Cardiac muscle cell (in vitro differentiated cells and primary cell): ENCODE measurements at regions not wholly inside any gene's neighbourhood (a gene's known extent, or its start where the extent isn't known, plus 50 kb on each side); places are given as distances from the start of the nearest gene placed in this dataset.

Experiments used
- DNase-seq, 2 donors: peaks; one replicate each; pipeline versions ENCODE4 v3.0.0 to v3.0.0-alpha.2; 2010 to 2017; ENCODE audit warnings: low read depth in 1 of 2, low spot score in 1 of 2
- H3K27ac ChIP-seq: fragments of 200-600 bp; sonication (generic); 2 replicates; pipeline ENCODE4 v1.5.1; 2016
- H3K27me3 ChIP-seq: fragments of 200-600 bp; sonication (generic); 2 replicates; pipeline ENCODE4 v1.6.0; 2016; ENCODE audit warnings: control low read depth
- H3K36me3 ChIP-seq: fragments of 200-600 bp; sonication (generic); 2 replicates; pipeline ENCODE4 v1.5.1; 2016; ENCODE audit warnings: control low read depth
- H3K4me1 ChIP-seq: fragments of 200-600 bp; sonication (generic); 2 replicates; pipeline ENCODE4 v1.8.1; 2017; ENCODE audit warnings: low read depth, mild to moderate bottlenecking, mixed run types
- H3K4me3 ChIP-seq: fragments of 200-600 bp; sonication (generic); 2 replicates; pipeline ENCODE4 v1.5.1; 2016; ENCODE audit warnings: mild to moderate bottlenecking
- H3K9me3 ChIP-seq: fragments of 200-600 bp; sonication (generic); 2 replicates; pipeline ENCODE4 v1.5.1; 2017; ENCODE audit warnings: low read depth, mild to moderate bottlenecking, control low read depth
- CTCF ChIP-seq: IDR thresholded peaks from 2 replicates; pipeline ENCODE4 v1.5.1; 2012; ENCODE audit warnings: low read depth, mild to moderate bottlenecking, low read length

DNA sequence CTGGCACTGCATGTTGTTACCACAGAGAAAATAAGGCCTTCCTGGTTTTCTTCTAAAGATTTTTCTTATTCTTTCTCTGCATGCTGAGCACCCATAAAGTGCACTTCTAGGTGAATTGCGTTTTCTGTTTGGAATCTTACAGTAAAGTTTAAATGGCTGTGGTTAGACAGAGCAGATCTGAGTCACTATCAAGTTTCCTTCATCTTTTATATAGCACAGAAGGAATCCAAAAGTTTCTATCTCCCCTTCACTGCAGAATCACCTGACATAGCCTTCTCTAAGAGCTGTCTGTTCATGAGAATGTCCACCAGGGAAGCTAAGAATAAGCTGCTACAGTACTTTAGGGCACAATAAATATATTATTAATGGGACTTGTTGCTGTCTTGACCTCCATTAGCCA, 455.5 kb upstream of the FAM241A start:
- no peaks in the 10 kb centered on the region for H3K36me3 ChIP-seq
- H3K4me3 ChIP-seq = no peak overlapping the region
- no peak overlapping the region for H3K27ac ChIP-seq
- no peak for TF ChIP-seq CTCF
- no peaks in the 10 kb centered on the region for H3K9me3 ChIP-seq
- peaks cover 3% of the 10 kb centered on the region for H3K4me1 ChIP-seq
- no peaks in the 10 kb centered on the region for H3K27me3 ChIP-seq
- no peak for DNase-seq

- TF ChIP-seq CTCF = no peak
- Histone ChIP-seq H3K36me3 (no peaks in the 10 kb centered on the region), H3K4me3 (no peak overlapping the region), H3K27ac (no peak overlapping the region), H3K9me3 (no peaks in the 10 kb centered on the region), H3K27me3 (no peaks in the 10 kb centered on the region), H3K4me1 (peaks cover 3% of the 10 kb centered on the region)
- peak in 1 of 2 donors; percentile 9 for DNase-seq
These were observed 451.5 kb upstream of the FAM241A start for GRCh38 chr4:111693758-111694157.

DNA sequence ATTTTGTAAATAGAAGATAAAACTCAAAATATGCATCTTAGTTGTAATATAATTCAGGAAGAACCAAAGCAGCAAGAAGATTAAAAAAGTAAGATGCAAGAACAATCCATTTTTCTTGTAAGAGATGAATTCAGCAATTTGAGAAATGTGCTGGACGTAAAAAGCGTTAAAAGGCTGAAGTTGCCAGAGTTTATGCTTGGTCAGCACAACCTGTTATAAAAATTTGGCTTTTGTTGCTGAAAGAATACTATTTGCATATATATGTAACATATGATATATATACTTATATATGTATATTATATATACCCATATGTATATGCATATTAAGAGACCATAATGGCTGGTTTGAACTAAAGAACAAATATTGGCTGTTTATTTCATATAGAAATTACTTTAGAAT, 449.6 kb upstream of the FAM241A start:
- H3K36me3 ChIP-seq = no peaks in the 10 kb centered on the region
- H3K4me3 ChIP-seq = no peak overlapping the region
- no peaks in the 10 kb centered on the region for H3K27me3 ChIP-seq
- TF ChIP-seq CTCF = no peak
- H3K4me1 ChIP-seq = peaks cover 3% of the 10 kb centered on the region
- DNase-seq = no peak
- H3K9me3 ChIP-seq = no peaks in the 10 kb centered on the region
- H3K27ac ChIP-seq = no peak overlapping the region

GRCh38 chr4:111696505-111696904, 448.7 kb upstream of the FAM241A start:
- Histone ChIP-seq H3K4me3 (no peak overlapping the region), H3K27ac (no peak overlapping the region), H3K4me1 (peaks cover 3% of the 10 kb centered on the region), H3K36me3 (no peaks in the 10 kb centered on the region), H3K9me3 (no peaks in the 10 kb centered on the region), H3K27me3 (no peaks in the 10 kb centered on the region)
- TF ChIP-seq CTCF = no peak
- DNase-seq = no peak

GRCh38 chr4:111697176-111697942, 447.9 kb upstream of the FAM241A start:
- Histone ChIP-seq H3K36me3 (no peaks in the 10 kb centered on the region), H3K9me3 (no peaks in the 10 kb centered on the region), H3K27me3 (no peaks in the 10 kb centered on the region), H3K4me3 (no peak overlapping the region), H3K4me1 (peaks cover 3% of the 10 kb centered on the region), H3K27ac (no peak overlapping the region)
- no peak for TF ChIP-seq CTCF
- no peak for DNase-seq
